Heart left ventricle (tissue), 13 donors: ENCODE measurements at regions not wholly inside any gene's neighbourhood (a gene's known extent, or its start where the extent isn't known, plus 50 kb on each side); places are given as distances from the start of the nearest gene placed in this dataset.

Experiments used
- CTCF ChIP-seq, 12 donors: fragments of 200-600 bp; sonication (generic) in 4 of 12; IDR thresholded peaks; one replicate each; pipeline versions ENCODE4 v1.5.0 to v1.8.0; 2018 to 2022; ENCODE audit warnings: antibody characterized with exemption in 12 of 12, mild to moderate bottlenecking in 5 of 12
- POLR2A ChIP-seq, 2 donors: fragments of 450-650 bp; IDR thresholded peaks; one replicate each; pipeline ENCODE4 v1.6.1; 2017; ENCODE audit warnings: antibody characterized with exemption in 2 of 2, mild to moderate bottlenecking in 2 of 2, moderate library complexity in 2 of 2
- donor health status: ischemic (EF 13 %, LVEDD 7.1; RV severe dilation, severe dysfunction).
- donor health status: DM: no; HTN: yes; CAD: no.
- donor health status: DM: no; HTN: no; CAD: no.
- donor health status: ischemic (EF 25% LVEDD 6.9; RV normal size, moderate dysfunction).
- donor health status: ischemic (EF 25% LVEDD 5.7; RV mildly dilated, moderate dysfunction).
- donor health status: ischemic (EF 35%, LVEDD 5.7; RV mildly dilated, moderate dysfunction).
- donor health status: nonischemic (EF 11% LVEDD 7.7; RV severe dilation, severe dysfunction).
- donor health status: DM: yes; HTN: yes; CAD: no.
- donor health status: PGD.
- donor health status: ischemic (EF 29% LVEDD 5.4; RV normal size, mild dysfunction).
- donor health status: nonischemic (EF 23%, LVEDD 6.1; RV moderate dilation, normal function).

- TF ChIP-seq CTCF (IDR thresholded peaks at IDR 0.05) (no peak), POLR2A (IDR thresholded peaks at IDR 0.05) (no peak)
These were observed 81.3 kb upstream of the BMP2 start for GRCh38 chr20:6686171-6686570.
